ENCODE measurements at regions not wholly inside any gene's neighbourhood (a gene's known extent, or its start where the extent isn't known, plus 50 kb on each side); places are given as distances from the start of the nearest gene placed in this dataset.
"Not testable (repeated sequence)": the region's sequence is repeated elsewhere in the genome, so short reads cannot be mapped to it uniquely, and the experiment has no call there.

DNA sequence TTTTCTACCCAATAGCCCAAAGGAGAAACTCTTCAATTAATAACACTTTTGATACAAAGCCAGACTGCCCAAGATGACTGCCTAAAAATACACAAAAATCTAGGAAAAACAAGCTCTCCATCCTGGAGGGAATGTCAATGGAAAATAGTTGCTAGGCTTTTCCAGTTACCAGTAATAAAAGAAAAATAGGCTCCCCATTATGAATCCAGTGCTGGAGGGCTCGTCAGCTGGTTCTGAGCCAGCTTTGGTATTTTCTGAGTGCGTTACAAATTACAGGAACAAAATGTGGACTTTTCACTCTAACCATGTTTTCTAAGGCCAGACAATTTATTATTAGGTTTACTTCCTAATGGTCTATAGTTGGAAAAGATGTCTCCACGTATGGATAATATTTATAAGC is 414.5 kb downstream of the ACTL7B start:
- DNase-seq = no peak

GRCh38 chr9:108439947-108440346 is 415.8 kb downstream of the ACTL7B start:
- no peak for DNase-seq

DNA sequence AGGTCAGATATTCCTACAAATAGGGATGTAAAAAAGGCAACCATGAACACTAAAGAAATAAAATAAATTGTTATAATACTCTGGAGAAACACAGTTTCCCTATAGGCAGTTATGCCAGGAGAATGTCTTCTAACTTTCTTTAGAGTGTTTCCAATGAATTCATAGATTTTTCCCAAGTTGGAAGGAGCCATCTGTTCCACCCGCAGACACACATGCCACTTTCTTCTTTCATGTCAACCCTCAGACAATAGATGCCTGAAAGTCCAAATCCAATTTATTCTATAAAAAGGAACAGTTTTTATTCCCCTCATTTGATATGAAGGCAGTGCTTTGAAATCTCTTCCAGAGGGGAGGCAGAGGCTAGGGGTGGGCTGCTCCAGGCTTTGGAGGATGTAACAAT is 418.1 kb downstream of the ACTL7B start:
- DNase-seq = no peak

DNA sequence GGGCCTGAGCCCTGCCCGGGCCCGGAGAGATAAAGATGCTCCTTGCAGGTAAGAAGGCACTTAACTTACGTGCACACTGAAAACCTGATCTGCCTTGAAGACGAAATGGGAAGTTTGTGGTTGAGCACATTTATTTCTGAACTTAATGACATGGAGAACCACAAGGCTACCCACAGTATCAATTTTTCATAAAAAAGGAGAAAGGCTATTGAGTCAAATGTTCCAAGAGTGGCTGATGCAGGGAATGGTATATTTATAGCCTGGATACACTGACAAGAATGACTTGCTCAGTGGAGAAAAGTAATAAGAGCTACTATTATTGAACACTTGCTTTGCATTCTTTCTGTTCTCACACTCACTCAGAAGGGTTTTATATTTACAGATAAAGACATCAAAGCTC is 419.3 kb downstream of the ACTL7B start:
- no peak for DNase-seq

GRCh38 chr9:108434502-108434901 is 421.3 kb downstream of the ACTL7B start:
- no peak for DNase-seq

- no peak for DNase-seq
These were observed 421.8 kb downstream of the ACTL7B start for GRCh38 chr9:108434036-108434435.

GRCh38 chr9:108430655-108431054 is 425.1 kb downstream of the ACTL7B start:
- no peak for DNase-seq

GRCh38 chr9:108427751-108428150 is 428.0 kb downstream of the ACTL7B start:
- no peak for DNase-seq

DNA sequence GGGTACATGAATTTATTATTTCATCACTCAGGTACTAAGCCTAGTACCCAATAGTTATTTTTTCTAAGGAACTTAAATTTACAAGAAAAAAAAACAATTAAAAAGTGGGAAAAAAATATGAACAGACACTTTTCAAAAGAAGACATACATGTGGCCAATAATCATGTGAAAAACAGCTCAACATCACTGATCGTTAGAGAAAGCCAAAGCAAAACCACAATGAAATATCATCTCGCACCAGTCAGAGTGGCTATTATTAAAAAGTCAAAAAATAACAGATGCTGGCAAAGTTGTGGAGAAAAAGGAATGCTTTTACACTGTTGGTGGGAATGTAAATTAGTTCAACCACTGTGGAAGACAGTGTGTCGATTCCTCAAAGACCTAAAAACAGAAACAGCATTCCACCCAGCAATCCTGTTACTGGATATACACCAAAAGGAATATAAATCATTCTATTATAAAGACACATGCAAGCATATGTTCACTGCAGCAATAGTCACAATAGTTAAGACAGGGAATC is 429.3 kb downstream of the ACTL7B start:
- not testable (repeated sequence) for DNase-seq

GRCh38 chr9:108423433-108423832 is 432.4 kb downstream of the ACTL7B start:
- DNase-seq = no peak

DNA sequence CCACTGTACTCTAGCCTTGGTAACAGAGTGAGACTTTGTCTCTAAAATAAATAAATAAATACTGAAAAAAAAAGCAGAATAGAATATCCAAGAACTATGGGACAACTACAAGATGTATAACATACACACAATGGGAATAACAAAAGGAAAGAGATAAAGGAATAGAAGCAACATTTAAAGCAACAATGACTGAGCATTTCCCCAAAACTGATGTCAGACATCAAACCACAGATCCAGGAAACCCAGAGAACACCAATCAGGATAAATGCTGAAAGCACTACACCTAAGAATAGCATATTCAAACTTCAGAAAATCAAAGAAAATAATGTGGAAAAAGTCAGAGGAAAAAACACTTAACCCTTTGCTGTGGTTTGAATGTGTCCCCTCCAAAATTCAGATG is 436.4 kb downstream of the ACTL7B start:
- no peak for DNase-seq

- no peak for DNase-seq
These were observed 438.1 kb downstream of the ACTL7B start for GRCh38 chr9:108417726-108418125.

GRCh38 chr9:108417312-108417711 is 438.5 kb downstream of the ACTL7B start:
- DNase-seq = no peak

DNA sequence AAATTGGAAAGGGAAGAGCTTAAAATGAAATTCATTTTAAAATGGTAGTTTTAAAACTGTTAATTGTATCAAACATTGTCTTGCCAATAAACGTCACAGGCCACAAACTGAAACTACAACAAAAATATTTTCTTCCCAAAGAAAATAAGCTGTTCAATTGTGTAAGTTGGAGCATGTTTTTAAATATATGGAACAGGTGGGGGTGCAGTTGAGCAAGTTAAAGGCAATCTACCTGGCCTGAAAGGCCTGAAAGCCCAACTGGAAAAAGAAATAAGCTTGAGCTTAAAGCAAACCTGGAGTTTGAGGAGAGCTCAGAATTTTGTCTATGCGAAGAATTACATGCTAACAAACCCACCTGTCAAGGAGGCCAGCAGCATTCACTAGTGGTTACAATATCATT is 439.5 kb downstream of the ACTL7B start:
- DNase-seq = no peak

DNA sequence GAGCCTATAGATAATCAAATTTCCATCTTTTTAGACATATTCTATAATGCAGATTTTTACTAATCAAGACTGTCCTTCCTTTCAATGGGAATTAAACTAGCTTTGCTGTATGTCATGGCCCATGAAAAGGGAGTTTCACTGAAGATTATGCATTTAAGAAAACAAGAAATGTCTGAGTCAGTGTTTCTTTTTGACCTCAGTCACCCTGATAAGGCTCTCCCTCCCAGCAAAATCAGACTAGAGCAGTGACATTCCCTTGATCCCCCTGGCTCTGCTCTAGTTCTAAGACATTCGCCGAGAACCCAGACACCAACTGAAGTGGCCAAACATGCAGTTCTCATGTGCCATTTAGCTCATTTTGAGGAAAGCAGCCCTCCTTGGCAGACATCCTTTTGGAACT is 442.0 kb downstream of the ACTL7B start:
- no peak for DNase-seq

GRCh38 chr9:108412755-108413154 is 443.0 kb downstream of the ACTL7B start:
- no peak for DNase-seq

DNA sequence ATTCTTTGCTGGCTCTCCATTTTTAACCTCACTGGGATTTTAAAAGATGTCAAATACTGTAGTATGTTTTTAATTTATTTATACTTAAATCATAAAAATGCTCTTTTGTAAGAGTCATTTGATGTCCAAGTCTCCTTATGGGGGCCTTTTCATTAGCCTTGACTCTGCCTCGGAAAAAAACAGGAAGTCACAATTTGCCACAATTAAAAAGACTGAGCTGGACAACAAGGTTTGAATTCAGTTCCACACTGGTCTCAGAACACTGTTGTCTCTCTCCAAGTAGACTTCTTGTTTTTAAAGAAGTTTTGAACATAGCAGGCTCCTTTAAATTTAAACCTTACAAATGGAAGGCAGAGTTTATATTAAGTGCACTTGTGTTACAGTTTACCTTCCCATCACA is 444.2 kb downstream of the ACTL7B start:
- DNase-seq = no peak

DNA sequence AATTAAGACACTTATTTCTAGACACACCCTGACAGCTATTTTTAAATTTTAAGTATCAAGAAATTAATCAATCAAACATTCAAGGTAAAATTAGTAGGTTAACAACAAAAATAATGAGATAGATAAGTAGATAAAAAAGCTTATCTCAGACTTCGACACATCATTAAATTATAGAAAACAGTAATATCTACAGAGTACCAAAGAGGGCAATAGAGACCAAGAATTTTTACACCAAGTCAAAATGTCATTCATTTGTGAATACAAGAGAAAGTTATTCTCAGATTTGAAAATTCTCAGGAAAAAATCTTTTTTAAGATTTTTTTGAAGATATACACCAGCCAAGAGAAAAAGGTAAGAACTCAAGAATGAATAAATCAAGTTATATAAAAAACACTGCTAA is 445.6 kb downstream of the ACTL7B start:
- no peak for DNase-seq

DNA sequence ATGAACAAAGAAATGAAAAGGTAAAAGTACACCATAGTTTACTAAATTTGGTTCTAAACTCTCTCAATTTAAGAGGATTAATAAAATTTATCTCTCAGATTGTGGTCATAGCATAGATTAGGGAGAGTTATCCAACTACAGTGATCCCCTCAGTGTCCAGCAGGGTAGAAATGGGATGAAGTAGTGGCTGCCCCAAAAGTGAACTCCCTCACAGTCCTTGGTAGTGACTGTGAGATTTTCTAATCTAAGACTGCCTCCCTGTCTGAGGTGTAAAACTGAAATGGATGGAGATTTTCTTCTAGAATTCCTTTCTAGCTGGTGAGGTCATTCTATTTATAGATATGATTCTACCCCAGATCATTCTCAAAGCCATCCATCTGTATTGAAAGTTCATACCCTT is 455.5 kb downstream of the ACTL7B start:
- DNase-seq = no peak

DNA sequence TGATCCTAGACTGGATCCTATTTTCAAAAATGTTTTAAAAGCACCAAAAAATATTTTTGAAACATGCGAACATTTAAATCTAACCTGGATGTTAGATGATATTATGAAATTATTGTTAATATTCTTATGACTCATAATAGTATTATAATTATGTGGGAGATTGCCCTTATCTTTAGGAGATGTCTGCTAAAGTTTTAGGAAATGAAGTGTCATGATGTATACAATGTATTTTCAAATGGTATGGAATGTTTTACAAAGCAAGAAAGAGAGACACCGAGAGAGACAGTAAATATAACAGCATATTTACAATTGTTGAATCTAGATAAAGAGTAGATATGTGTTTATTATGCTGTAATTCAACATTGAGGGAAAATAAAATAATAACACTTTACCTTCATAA is 455.9 kb downstream of the ACTL7B start:
- no peak for DNase-seq

- DNase-seq = no peak
These were observed 458.5 kb downstream of the ACTL7B start for GRCh38 chr9:108397286-108397685.

GRCh38 chr9:108396611-108397010 is 459.2 kb downstream of the ACTL7B start:
- no peak for DNase-seq

- no peak for DNase-seq
These were observed 459.6 kb downstream of the ACTL7B start for GRCh38 chr9:108396193-108396592.

DNA sequence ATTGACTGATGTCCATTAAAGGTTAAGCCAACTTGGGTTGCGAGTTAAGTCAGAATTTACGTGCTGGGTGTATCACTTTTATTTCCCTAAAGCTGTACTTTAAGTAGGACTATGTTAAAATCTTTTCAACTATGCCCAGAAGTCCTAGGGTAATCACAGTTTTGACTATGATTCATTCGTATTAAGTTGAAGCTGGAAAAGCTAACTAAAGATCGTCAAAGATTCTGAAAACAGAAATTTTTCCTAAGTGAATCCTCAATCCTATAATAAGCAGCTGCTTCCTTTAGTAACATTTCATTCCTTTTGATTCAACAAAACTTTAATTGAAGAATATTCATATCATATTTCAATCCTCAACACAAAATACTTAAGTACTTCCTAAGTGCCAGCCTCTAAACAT is 460.4 kb downstream of the ACTL7B start:
- DNase-seq = no peak

DNA sequence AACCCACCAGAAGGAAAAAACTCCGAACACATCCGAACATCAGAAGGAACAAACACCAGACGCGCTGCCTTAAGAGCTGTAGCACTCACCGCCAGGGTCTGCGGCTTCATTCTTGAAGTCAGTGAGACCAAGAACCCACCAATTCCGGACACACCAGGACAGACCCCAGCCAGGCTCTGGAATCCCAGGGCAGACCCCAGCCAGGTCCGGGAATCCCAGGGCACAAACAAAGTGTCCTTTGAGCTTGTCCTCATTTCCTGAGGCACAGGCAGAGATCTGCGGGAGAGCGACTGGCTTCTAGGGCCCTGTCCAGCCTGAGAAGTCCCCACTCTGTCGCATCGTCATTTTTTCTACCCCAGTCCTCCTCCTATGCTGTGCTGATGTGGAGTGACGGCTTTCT is 461.1 kb downstream of the ACTL7B start:
- no peak for DNase-seq

GRCh38 chr9:108393481-108394001 is 462.2 kb downstream of the ACTL7B start:
- not testable (repeated sequence) for DNase-seq

Measured in CD4-positive, alpha-beta T cell treated with Interleukin-4 for 4 hours (primary cell).